A172 (cell line): ENCODE measurements at regions not wholly inside any gene's neighbourhood (a gene's known extent, or its start where the extent isn't known, plus 50 kb on each side); places are given as distances from the start of the nearest gene placed in this dataset.
"Not testable (repeated sequence)": the region's sequence is repeated elsewhere in the genome, so short reads cannot be mapped to it uniquely, and the experiment has no call there.

Experiments used
- DNase-seq: peaks from one replicate; pipeline ENCODE4 v3.0.0-alpha.2; 2015; ENCODE audit warnings: low spot score

DNA sequence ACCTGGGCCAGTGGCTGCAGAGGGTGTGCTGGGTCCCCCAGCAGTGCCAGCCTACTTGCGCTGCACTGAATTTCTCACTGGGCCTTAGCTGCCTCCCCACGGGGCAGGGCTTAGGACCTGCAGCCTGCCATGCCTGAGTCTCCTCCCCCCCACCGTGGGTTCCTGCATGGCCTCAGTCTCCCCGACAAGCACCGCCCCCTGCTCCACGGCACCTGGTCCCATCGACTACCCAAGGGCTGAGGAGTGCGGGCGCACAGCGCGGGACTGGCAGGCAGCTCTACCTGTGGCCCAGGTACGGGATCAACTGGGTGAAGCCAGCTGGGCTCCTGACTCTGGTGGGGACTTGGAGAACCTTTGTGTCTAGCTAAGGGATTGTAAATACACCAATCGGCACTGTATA, 1143.6 kb downstream of the OTOL1 start:
- not testable (repeated sequence) for DNase-seq

GRCh38 chr3:162641317-162641716, 1144.7 kb downstream of the OTOL1 start:
- DNase-seq: no peak

DNA sequence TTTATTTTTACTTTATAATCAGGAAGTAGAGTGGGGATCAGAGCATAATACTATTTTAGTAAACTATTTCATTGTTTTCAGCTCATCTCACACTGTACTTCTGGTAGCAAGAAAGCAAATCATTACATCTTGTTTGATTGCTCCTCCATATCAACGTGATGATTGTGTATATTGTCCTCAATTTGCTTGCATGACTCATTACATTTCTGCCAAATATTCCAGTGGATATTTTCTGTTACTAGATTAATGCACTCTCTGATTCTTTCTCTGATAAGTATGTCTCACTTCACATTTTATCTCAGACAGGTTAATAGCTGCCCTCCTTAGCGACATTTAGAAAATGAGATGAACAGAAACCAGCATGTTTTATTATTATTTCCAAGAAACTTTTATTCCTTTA, 1145.3 kb downstream of the OTOL1 start:
- DNase-seq: no peak

DNA sequence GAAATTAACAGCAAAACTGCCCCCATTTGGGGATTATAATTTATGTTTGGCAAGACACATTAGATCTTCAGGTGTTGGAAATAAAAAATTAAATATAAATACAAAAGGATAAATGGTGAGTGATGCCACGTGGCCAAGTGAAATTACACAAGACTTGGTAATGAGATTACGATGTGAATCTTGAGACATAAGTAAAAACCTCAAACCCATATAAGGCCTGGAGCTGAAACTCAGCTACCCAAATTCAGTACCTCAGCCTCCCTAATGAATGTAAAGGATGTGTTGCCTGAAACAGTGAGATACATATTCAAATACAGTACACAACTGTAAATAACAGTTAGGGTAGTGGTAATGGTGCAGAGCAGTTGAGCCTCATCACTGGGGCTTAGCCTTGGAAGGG, 1146.6 kb downstream of the OTOL1 start:
- no peak for DNase-seq

DNA sequence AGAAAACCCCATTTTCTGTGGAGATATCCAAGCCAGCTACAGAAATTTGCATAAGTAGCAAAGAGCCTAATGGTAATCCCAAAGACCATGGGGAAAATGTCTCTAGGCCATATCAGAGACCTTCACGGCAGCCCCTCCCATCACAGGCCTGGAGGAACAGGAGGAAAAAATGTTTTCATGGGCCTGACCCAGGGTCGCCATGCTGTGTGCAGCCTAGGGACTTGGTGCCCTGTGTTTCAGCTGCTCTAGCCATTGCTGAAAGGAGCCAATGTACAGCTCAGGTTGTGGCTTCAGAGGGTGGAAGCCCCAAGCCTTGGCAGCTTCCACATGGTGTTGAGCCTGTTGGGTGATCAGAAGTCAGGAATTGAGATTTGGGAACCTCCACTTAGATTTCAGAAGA, 1150.7 kb downstream of the OTOL1 start:
- DNase-seq: no peak

DNA sequence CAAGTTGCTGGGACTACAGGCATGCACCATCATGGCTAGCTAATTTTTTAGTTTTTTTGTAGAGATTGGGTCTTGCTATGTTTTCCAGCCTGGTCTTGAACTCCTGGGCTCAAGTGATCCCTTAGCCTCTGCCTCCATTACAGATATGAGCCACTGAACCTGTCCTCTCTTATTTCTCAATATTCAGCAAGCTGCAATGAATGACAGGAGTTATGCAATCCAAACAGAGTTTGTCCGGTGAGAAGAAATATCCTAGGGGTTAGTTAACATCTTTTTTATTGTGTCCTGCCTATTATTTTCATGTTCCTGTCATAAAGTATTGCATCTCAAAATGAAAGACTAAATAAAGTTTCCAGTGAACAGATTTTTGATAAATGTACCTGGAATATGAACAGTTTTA, 1161.4 kb downstream of the OTOL1 start:
- no peak for DNase-seq

DNA sequence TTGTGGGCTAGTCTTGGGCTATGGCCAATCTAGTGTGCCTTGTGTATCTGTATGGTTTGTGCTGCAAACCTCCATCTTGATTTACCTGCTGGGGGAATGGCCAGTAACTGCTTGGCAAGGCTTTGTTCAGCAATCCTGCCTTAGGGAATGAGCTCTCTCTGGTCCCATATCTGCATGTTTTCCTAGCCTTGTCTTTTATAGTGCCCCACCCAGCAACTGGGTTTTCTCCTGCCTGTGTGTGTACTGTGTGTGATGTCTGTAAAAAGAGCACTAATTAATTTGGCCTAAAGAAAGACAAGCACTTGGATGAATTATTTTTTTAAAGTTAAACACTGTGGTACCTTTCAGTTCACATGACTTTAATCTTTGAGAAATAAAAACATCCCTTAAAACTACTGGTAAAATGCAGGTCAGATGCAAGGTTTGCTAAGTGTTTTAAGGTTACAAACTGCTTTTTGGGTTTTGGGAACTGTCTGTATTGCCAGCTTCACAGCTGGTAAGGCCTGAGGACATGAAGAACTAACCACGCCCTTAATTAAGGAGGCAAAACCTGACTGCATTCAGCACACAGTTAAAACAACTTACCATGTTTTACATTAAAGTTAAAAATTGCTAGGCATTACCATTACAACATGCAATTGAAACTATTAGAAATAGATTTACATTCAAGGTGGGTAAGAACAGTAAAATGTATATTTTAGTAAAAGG, 1169.2 kb downstream of the OTOL1 start:
- no peak for DNase-seq

DNA sequence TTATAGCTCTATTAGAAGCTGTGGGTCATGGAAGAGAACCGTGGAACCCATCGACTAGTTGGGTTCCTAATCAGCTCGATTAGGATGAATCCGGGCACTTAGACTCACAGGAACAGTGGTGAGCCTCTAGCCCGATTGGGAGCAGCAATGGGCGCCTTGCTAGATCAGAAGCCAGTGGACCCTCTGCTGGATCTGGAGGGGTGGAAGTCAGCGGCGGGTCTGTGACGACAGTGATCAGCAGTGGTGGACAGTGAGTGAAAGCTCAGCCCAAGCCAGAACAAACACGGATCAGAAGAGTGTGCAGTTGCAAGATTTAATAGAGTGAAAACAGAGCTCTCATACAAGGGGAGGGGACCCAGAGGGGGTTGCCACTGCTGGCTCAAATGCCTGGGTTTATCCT, 1170.2 kb downstream of the OTOL1 start:
- DNase-seq: no peak

DNA sequence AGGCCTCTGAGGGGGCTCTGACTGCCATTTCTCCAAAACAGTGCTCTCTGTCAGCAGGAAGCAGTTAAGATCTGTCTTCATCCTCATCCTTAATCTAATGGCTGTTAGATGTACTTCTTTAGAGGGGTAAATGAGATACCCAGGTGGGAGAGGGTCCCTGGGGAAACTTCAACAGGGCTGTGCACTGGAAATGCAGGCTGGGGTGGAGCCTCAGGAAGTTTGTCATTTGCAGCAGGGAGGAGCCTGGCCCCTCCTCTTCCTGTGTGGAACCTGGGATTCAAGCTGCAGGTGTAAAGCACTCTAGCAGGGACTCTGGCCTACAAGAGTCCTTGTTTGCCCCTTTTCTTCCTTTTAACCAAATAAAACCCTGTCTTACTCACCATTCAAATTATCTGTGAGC, 1173.6 kb downstream of the OTOL1 start:
- DNase-seq: no peak

GRCh38 chr3:162677475-162677874, 1180.9 kb downstream of the OTOL1 start:
- no peak for DNase-seq

- DNase-seq: no peak
Observed at GRCh38 chr3:162678941-162679340, 1182.3 kb downstream of the OTOL1 start.

DNA sequence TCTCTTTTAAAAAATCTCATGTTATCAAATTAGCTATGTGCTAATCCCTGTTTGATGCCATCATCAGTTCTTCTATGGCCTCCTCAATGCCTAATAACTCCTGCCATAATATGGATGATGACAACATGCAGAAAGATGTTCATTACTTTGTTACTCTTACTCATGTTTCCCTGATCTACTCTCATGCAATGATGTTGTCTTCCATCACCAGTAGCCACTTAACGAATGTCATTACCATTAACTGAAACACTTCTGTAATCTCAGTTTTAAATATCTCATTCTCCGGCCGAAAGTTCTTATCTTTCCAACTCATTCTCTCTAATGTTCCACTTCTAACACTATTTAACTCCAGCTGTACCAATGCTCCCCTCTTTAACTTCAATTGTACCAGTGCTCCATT, 1187.7 kb downstream of the OTOL1 start:
- DNase-seq: no peak

- DNase-seq: no peak
Observed at GRCh38 chr3:162699291-162699690, 1202.7 kb downstream of the OTOL1 start.

DNA sequence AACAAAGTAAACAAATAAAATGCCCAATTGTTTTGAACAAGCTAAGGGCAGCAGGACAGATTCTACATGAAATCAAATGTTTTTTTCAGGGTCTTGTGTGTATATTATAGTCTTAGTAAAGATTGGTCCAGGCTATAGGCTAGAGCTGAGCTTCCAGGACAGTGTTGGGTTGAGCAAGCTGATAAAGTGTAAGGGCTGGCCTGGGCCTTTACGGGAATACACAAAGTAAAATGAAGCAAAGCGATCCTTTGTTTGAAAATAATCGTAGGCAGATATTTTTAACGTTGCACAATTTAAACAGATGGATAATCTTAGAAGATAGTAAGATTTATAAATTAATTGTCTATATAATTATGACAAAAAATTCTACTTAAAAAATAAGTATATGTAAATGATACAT, 1204.6 kb downstream of the OTOL1 start:
- no peak for DNase-seq

GRCh38 chr3:162702768-162703385, 1206.3 kb downstream of the OTOL1 start:
- DNase-seq: no peak

- no peak for DNase-seq
Observed at GRCh38 chr3:162704238-162704637, 1207.6 kb downstream of the OTOL1 start.

DNA sequence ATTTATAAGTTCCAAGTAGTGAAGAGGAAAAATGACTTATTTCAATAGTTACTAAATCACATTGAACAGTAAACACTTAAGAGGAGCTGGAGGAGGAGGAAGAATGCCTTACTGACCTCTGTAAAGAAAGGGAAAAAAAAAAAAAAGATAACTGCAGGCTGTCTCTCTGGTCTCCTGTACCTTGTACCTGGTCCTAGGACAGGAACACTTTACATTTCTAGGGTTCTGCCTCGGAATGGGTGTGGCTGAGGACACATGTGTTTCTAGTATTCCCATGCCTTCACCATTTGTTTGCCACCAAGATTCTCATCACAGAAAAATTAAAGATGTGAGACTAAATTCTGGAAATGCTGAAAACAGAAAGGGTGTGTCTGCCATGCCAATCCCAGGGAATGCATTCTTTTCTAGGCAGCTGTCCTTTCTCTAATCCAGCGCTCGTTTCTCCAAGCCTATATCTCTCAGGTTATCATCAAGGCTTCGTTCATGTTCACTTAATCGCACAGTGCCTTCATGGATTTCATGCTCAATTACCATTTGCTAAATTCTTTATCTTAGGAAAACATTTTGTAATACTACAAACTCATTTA, 1208.3 kb downstream of the OTOL1 start:
- DNase-seq: no peak

- not testable (repeated sequence) for DNase-seq
Observed at GRCh38 chr3:162708394-162708793, 1211.8 kb downstream of the OTOL1 start.

GRCh38 chr3:162708942-162709706, 1212.5 kb downstream of the OTOL1 start:
- not testable (repeated sequence) for DNase-seq

- DNase-seq: no peak
Observed at GRCh38 chr3:162710332-162711112, 1213.9 kb downstream of the OTOL1 start.

GRCh38 chr3:162717074-162717473, 1220.5 kb downstream of the OTOL1 start:
- not testable (repeated sequence) for DNase-seq

- no peak for DNase-seq
Observed at GRCh38 chr3:162718697-162719096, 1222.1 kb downstream of the OTOL1 start.
